ENCODE measurements at regions not wholly inside any gene's neighbourhood (a gene's known extent, or its start where the extent isn't known, plus 50 kb on each side); places are given as distances from the start of the nearest gene placed in this dataset.
"Not testable (repeated sequence)": the region's sequence is repeated elsewhere in the genome, so short reads cannot be mapped to it uniquely, and the experiment has no call there.

- no peak for DNase-seq (ENCODE audit: low read depth)
Observed at GRCh38 chr11:26898799-26899198, 95.1 kb upstream of the FIBIN start.

GRCh38 chr11:26901162-26901561 lies 92.8 kb upstream of the FIBIN start:
- DNase-seq (ENCODE audit: low read depth): peak; percentile 29

- no peak for DNase-seq (ENCODE audit: low read depth)
Observed at GRCh38 chr11:26904132-26904531, 89.8 kb upstream of the FIBIN start.

- no peak for DNase-seq (ENCODE audit: low read depth)
Observed at GRCh38 chr11:26904801-26905200, 89.1 kb upstream of the FIBIN start.

- DNase-seq (ENCODE audit: low read depth): peak; percentile 44
Observed at GRCh38 chr11:26905368-26905767, 88.5 kb upstream of the FIBIN start.

- DNase-seq (ENCODE audit: low read depth): no peak
Observed at GRCh38 chr11:26909515-26909914, 84.4 kb upstream of the FIBIN start.

- DNase-seq (ENCODE audit: low read depth): no peak
Observed at GRCh38 chr11:26909991-26910591, 83.8 kb upstream of the FIBIN start.

GRCh38 chr11:26914968-26915367 lies 78.9 kb upstream of the FIBIN start:
- no peak for DNase-seq (ENCODE audit: low read depth)

GRCh38 chr11:26916805-26917204 lies 77.1 kb upstream of the FIBIN start:
- DNase-seq (ENCODE audit: low read depth): no peak

- no peak for DNase-seq (ENCODE audit: low read depth)
Observed at GRCh38 chr11:26928582-26928981, 65.3 kb upstream of the FIBIN start.

- DNase-seq (ENCODE audit: low read depth): peak; percentile 54
Observed at GRCh38 chr11:26929806-26930517, 64.0 kb upstream of the FIBIN start.

- peak; percentile 74 for DNase-seq (ENCODE audit: low read depth)
Observed at GRCh38 chr11:26930518-26931247, 63.2 kb upstream of the FIBIN start.

GRCh38 chr11:26931248-26931631 lies 62.7 kb upstream of the FIBIN start:
- no peak for DNase-seq (ENCODE audit: low read depth)

GRCh38 chr11:26931881-26932280 lies 62.0 kb upstream of the FIBIN start:
- DNase-seq (ENCODE audit: low read depth): no peak

- no peak for DNase-seq (ENCODE audit: low read depth)
Observed at GRCh38 chr11:26936109-26936508, 57.8 kb upstream of the FIBIN start.

- no peak for DNase-seq (ENCODE audit: low read depth)
Observed at GRCh38 chr11:26937386-26937785, 56.5 kb upstream of the FIBIN start.

- not testable (repeated sequence) for DNase-seq (ENCODE audit: low read depth)
Observed at GRCh38 chr11:26940501-26940900, 53.4 kb upstream of the FIBIN start.

- no peak for DNase-seq (ENCODE audit: low read depth)
Observed at GRCh38 chr11:26942356-26942755, 51.6 kb upstream of the FIBIN start.

GRCh38 chr11:26943636-26944035 lies 50.3 kb upstream of the FIBIN start:
- DNase-seq (ENCODE audit: low read depth): no peak

Data from EH (cell line).